GM12878 (cell line): ENCODE measurements at regions not wholly inside any gene's neighbourhood (a gene's known extent, or its start where the extent isn't known, plus 50 kb on each side); places are given as distances from the start of the nearest gene placed in this dataset.

Source experiments
- ATAC-seq: fragments of 200-7000 bp; cut with Tn5 transposase; 3 replicates; pipeline ENCODE4 v1.9.1; 2020; ENCODE audit warnings: mild to moderate bottlenecking, moderate library complexity
- BruUV-seq: library from RNA; stranded (reverse); fragments of 400-500 nt; replicated peaks from 2 replicates; lab custom pipeline; 2021; lab: Mats Ljungman, UMichigan
- CTCF ChIA-PET: fragments of 300-600 bp; sonication (Branson Sonifier 250); formaldehyde crosslinking; extraction: SDS; loops from one replicate; lab custom pipeline; 2021; ENCODE audit warnings: inconsistent platforms; lab: Yijun Ruan, JAX
- POLR2A ChIA-PET: fragments of 350-600 bp; formaldehyde crosslinking; extraction: SDS; loops from one replicate; lab custom pipeline; 2021; ENCODE audit warnings: inconsistent platforms; lab: Charles Lee
- RAD21 ChIA-PET: fragments of 300-600 bp; sonication (Branson Sonifier 250); formaldehyde crosslinking; loops from one replicate; lab custom pipeline; 2023; ENCODE audit warnings: antibody characterized with exemption; ENCODE audit not compliant: unreplicated experiment; lab: Charles Lee
- SMC1A ChIA-PET: fragments of 300-600 bp; sonication (Branson Sonifier 250); formaldehyde crosslinking; loops from one replicate; lab custom pipeline; 2023; ENCODE audit not compliant: unreplicated experiment, uncharacterized antibody; lab: Charles Lee
- DNase-seq: peaks from one replicate; pipeline ENCODE4 v3.0.0-alpha.2; 2011; ENCODE audit warnings: low read depth, low spot score
- FAIRE-seq: peaks from 3 replicates; lab custom pipeline; 2011; peaks lifted over from hg19 to GRCh38; lab: Jason Lieb, UNC
- H2AFZ ChIP-seq: 2 replicates; pipeline ENCODE4 v1.6.0; 2011; ENCODE audit warnings: low read depth, low read length, control low read depth; ENCODE audit not compliant: control insufficient read depth
- H3K27ac ChIP-seq: 2 replicates; pipeline ENCODE4 v1.5.1; 2011; ENCODE audit warnings: control low read depth; ENCODE audit not compliant: control insufficient read depth, insufficient read depth
- H3K27me3 ChIP-seq, 2 experiments: replicated peaks in 1 of 2; 2 replicates each; pipeline versions ENCODE4 v1.6.0 to v1.6.1; 2011; ENCODE audit warnings: low read length in 1 of 2; ENCODE audit not compliant: control insufficient read depth in 2 of 2, insufficient read depth in 2 of 2
- H3K36me3 ChIP-seq, 2 experiments: 2 replicates each; pipeline ENCODE4 v1.5.1; 2011; ENCODE audit warnings: low read length in 1 of 2; ENCODE audit not compliant: control insufficient read depth in 2 of 2, insufficient read depth in 2 of 2
- H3K4me1 ChIP-seq: 2 replicates; pipeline ENCODE4 v1.6.1; 2011; ENCODE audit warnings: mild to moderate bottlenecking, low read length, moderate library complexity, mixed read lengths; ENCODE audit not compliant: control insufficient read depth, insufficient read depth
- H3K4me2 ChIP-seq: 2 replicates; pipeline ENCODE4 v1.6.0; 2011; ENCODE audit warnings: control low read depth; ENCODE audit not compliant: control insufficient read depth, insufficient read depth
- H3K4me3 ChIP-seq: fragments of 200-600 bp; sonication (generic); 2 replicates; pipeline ENCODE4 v1.5.1; 2016
- H3K79me2 ChIP-seq: 2 replicates; pipeline ENCODE4 v1.6.0; 2011; ENCODE audit warnings: low read length; ENCODE audit not compliant: control insufficient read depth, insufficient read depth
- H3K9ac ChIP-seq: 2 replicates; pipeline ENCODE4 v1.8.0; 2011; ENCODE audit warnings: low read length, control low read depth, mixed read lengths; ENCODE audit not compliant: control insufficient read depth, insufficient read depth
- H3K9me3 ChIP-seq: replicated peaks from 3 replicates; pipeline ENCODE4 v1.5.1; 2011; ENCODE audit warnings: mild to moderate bottlenecking, low read length; ENCODE audit not compliant: control insufficient read depth, insufficient read depth
- H4K20me1 ChIP-seq: 2 replicates; pipeline ENCODE4 v1.6.0; 2011; ENCODE audit not compliant: control insufficient read depth, insufficient read depth
- ATF7 ChIP-seq: fragments of 450-650 bp; IDR thresholded peaks from 2 replicates; pipeline ENCODE4 v1.6.1; 2016; ENCODE audit warnings: low read depth, mild to moderate bottlenecking
- BMI1 ChIP-seq: fragments of 450-650 bp; IDR thresholded peaks from 2 replicates; pipeline ENCODE4 v1.6.1; 2016; ENCODE audit warnings: mild to moderate bottlenecking, moderate library complexity, borderline replicate concordance
- CHD4 ChIP-seq: fragments of 200-600 bp; sonication (generic); IDR thresholded peaks from 2 replicates; pipeline ENCODE4 v1.6.1; 2016; ENCODE audit warnings: mild to moderate bottlenecking
- GABPA ChIP-seq: IDR thresholded peaks from 2 replicates; pipeline ENCODE4 v1.6.1; 2014; ENCODE audit warnings: antibody characterized with exemption, low read depth, mild to moderate bottlenecking, inconsistent platforms
- IKZF2 ChIP-seq, 2 experiments: fragments of 450-650 bp; IDR thresholded peaks; 2 replicates each; pipeline ENCODE4 v1.6.1; 2017; ENCODE audit warnings: mild to moderate bottlenecking in 2 of 2, moderate library complexity in 2 of 2
- MEF2A ChIP-seq: IDR thresholded peaks from 2 replicates; pipeline ENCODE4 v1.6.1; 2011; ENCODE audit warnings: low read depth, mild to moderate bottlenecking, low read length, moderate library complexity; ENCODE audit not compliant: insufficient read depth
- MEF2B ChIP-seq: fragments of 450-650 bp; IDR thresholded peaks from 2 replicates; pipeline ENCODE4 v1.6.1; 2018; ENCODE audit warnings: mild to moderate bottlenecking, moderate library complexity; ENCODE audit not compliant: partially characterized antibody, poor library complexity, severe bottlenecking
- MYB ChIP-seq: fragments of 150-350 bp; IDR thresholded peaks from 2 replicates; pipeline ENCODE4 v1.6.1; 2014; ENCODE audit warnings: mild to moderate bottlenecking, low read depth, low read length, borderline replicate concordance
- NR2C1 ChIP-seq: fragments of 450-650 bp; IDR thresholded peaks from 2 replicates; pipeline ENCODE4 v1.6.1; 2017; ENCODE audit warnings: antibody characterized with exemption, mild to moderate bottlenecking, moderate library complexity
- PAX5 ChIP-seq: IDR thresholded peaks from 2 replicates; pipeline ENCODE4 v1.6.1; 2011; ENCODE audit warnings: low read depth, low read length, borderline replicate concordance
- PML ChIP-seq: IDR thresholded peaks from 2 replicates; pipeline ENCODE4 v1.6.1; 2012; ENCODE audit warnings: low read length, inconsistent platforms
- RAD21 ChIP-seq: IDR thresholded peaks from 2 replicates; pipeline ENCODE4 v1.6.1; 2011; ENCODE audit warnings: mild to moderate bottlenecking, low read depth, low read length, moderate library complexity; ENCODE audit not compliant: insufficient read depth
- RFX5 ChIP-seq: IDR thresholded peaks from 2 replicates; pipeline ENCODE4 v1.6.1; 2011; ENCODE audit warnings: low read depth, low read length, improper control_type of control experiment
- SIX5 ChIP-seq: IDR thresholded peaks from 2 replicates; pipeline ENCODE4 v1.6.1; 2011; ENCODE audit warnings: mild to moderate bottlenecking, low read depth, low read length, moderate library complexity; ENCODE audit not compliant: severe bottlenecking
- SMC3 ChIP-seq: IDR thresholded peaks from 2 replicates; pipeline ENCODE4 v1.6.1; 2011; ENCODE audit warnings: low read length, improper control_type of control experiment, borderline replicate concordance
- TARDBP ChIP-seq: IDR thresholded peaks from 2 replicates; pipeline ENCODE4 v1.6.1; 2016; ENCODE audit warnings: borderline replicate concordance
- TCF12 ChIP-seq: IDR thresholded peaks from 2 replicates; pipeline ENCODE4 v1.6.1; 2011; ENCODE audit warnings: low read depth, mild to moderate bottlenecking, low read length
- ZNF274 ChIP-seq: IDR thresholded peaks from one replicate; pipeline ENCODE4 v1.8.0; 2011; ENCODE audit not compliant: insufficient read length, insufficient read depth
- WGBS: methylation state at CpG from one replicate; pipeline ENCODE4 v1.1.6; 2016; ENCODE audit warnings: low lambda C conversion rate; ENCODE audit not compliant: insufficient replicate concordance, insufficient coverage; ENCODE audit errors: missing lambda C conversion rate; 5-methylcytosine and 5-hydroxymethylcytosine counted together
- in situ Hi-C: fragments of 300-500 bp; cut with MboI; formaldehyde crosslinking; loops from 9 replicates; pipeline ENCODE4 v1.14.3; 2018; ENCODE audit warnings: mixed read lengths
- intact Hi-C: fragments of 100-400 bp; cut with micrococcal nuclease; formaldehyde crosslinking; loops from one replicate; pipeline ENCODE4 v1.14.2; 2022; ENCODE audit not compliant: unreplicated experiment
- TF ChIP-seq, protein P1 (sequence below): fragments of 450-650 bp; IDR thresholded peaks from 2 replicates; pipeline ENCODE4 v1.6.1; 2017; ENCODE audit warnings: low read depth, mild to moderate bottlenecking, moderate library complexity
- TF ChIP-seq, protein P2 (sequence below): IDR thresholded peaks from 2 replicates; pipeline ENCODE4 v1.6.1; 2011; ENCODE audit warnings: low read depth, low read length, improper control_type of control experiment, borderline replicate concordance
- TF ChIP-seq, protein P3 (sequence below): fragments of 450-650 bp; IDR thresholded peaks from 2 replicates; pipeline ENCODE4 v1.6.1; 2016; ENCODE audit warnings: mild to moderate bottlenecking, moderate library complexity, borderline replicate concordance

DNA sequence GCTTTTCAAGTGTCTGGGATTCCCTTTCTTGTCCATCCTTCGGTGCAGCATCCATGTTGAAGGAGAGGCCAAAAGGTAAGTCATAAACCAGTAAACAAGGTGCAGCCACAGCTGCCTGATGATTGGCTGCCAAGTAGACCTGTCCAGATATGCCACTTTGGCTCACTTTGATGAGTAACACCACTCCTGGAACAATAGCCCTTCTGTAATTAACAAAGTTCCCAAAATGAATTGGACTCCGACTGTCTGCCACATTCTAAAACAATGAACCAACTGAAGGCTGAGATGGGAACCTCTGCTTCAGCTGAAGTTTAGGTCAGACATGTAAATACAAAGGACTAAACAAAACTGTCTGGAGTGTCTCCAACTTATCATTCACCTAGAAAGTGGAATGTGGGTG, 82.2 kb upstream of the LGALSL start (continued):
- TF ChIP-seq MEF2A, result no peak
- no peak for TF ChIP-seq RAD21
- TF ChIP-seq SIX5, result no peak
- no peak for TF ChIP-seq TCF12
- TF ChIP-seq PML, result no peak

DNA sequence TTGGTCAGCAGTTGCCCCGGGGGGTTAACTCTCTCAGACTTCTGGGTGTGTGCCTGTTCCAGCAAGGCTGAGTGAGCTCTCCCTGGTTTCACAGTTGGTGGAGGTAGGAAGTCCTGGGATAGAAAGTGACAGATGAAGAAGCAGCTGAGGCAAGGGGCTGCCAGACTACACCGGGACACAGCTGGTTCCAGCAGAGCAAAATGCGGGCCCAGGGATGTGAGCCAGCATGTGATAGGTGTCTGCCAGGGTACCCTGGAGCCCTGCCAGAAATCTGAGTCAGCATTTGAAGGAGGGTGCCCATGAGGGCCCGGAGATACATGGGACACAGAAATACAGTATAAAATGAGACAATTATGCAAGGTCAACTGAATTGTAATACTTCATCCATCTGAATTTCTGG, 79.3 kb upstream of the LGALSL start:
- H3K9ac ChIP-seq, result no peak overlapping the region
- no peaks in the 10 kb centered on the region for H4K20me1 ChIP-seq
- ATAC-seq (no peak), FAIRE-seq (no peak), DNase-seq (no peak)
- intact Hi-C loops (no loop called here), in situ Hi-C loops (no loop called here)
- no peak overlapping the region for H3K27ac ChIP-seq
- BruUV-seq, result no TSS peak
- 17% methylated on average over 4 of the region's 4 CpGs for WGBS
- H3K4me1 ChIP-seq, result no peaks in the 10 kb centered on the region
- no peaks in the 10 kb centered on the region for H3K79me2 ChIP-seq
- no peak overlapping the region for H2AFZ ChIP-seq
- ChIA-PET POLR2A (no interaction called here), CTCF (no interaction called here), RAD21 (no interaction called here), SMC1A (no interaction called here)
- H3K4me2 ChIP-seq, result no peak overlapping the region
- H3K4me3 ChIP-seq, result no peak overlapping the region
- H3K36me3 ChIP-seq, result no peaks in the 10 kb centered on the region
- H3K9me3 ChIP-seq, result no peaks in the 10 kb centered on the region; the same call in 2 of the 3 replicates
- H3K27me3 ChIP-seq, result no peaks in the 10 kb centered on the region
- TF ChIP-seq PAX5 (no peak), TARDBP (no peak), GABPA (no peak), CHD4 (no peak), NR2C1 (no peak), ZNF274 (no peak), ATF7 (no peak), MYB (no peak), SMC3 (no peak), IKZF2 (IDR thresholded peaks at IDR 0.05) (no peak), RFX5 (no peak), MEF2B (no peak), BMI1 (no peak)
- TF ChIP-seq, protein P1, sequence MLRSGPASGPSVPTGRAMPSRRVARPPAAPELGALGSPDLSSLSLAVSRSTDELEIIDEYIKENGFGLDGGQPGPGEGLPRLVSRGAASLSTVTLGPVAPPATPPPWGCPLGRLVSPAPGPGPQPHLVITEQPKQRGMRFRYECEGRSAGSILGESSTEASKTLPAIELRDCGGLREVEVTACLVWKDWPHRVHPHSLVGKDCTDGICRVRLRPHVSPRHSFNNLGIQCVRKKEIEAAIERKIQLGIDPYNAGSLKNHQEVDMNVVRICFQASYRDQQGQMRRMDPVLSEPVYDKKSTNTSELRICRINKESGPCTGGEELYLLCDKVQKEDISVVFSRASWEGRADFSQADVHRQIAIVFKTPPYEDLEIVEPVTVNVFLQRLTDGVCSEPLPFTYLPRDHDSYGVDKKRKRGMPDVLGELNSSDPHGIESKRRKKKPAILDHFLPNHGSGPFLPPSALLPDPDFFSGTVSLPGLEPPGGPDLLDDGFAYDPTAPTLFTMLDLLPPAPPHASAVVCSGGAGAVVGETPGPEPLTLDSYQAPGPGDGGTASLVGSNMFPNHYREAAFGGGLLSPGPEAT, result no peak
- TF ChIP-seq, protein P2, sequence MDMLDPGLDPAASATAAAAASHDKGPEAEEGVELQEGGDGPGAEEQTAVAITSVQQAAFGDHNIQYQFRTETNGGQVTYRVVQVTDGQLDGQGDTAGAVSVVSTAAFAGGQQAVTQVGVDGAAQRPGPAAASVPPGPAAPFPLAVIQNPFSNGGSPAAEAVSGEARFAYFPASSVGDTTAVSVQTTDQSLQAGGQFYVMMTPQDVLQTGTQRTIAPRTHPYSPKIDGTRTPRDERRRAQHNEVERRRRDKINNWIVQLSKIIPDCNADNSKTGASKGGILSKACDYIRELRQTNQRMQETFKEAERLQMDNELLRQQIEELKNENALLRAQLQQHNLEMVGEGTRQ, result no peak
- TF ChIP-seq, protein P3, sequence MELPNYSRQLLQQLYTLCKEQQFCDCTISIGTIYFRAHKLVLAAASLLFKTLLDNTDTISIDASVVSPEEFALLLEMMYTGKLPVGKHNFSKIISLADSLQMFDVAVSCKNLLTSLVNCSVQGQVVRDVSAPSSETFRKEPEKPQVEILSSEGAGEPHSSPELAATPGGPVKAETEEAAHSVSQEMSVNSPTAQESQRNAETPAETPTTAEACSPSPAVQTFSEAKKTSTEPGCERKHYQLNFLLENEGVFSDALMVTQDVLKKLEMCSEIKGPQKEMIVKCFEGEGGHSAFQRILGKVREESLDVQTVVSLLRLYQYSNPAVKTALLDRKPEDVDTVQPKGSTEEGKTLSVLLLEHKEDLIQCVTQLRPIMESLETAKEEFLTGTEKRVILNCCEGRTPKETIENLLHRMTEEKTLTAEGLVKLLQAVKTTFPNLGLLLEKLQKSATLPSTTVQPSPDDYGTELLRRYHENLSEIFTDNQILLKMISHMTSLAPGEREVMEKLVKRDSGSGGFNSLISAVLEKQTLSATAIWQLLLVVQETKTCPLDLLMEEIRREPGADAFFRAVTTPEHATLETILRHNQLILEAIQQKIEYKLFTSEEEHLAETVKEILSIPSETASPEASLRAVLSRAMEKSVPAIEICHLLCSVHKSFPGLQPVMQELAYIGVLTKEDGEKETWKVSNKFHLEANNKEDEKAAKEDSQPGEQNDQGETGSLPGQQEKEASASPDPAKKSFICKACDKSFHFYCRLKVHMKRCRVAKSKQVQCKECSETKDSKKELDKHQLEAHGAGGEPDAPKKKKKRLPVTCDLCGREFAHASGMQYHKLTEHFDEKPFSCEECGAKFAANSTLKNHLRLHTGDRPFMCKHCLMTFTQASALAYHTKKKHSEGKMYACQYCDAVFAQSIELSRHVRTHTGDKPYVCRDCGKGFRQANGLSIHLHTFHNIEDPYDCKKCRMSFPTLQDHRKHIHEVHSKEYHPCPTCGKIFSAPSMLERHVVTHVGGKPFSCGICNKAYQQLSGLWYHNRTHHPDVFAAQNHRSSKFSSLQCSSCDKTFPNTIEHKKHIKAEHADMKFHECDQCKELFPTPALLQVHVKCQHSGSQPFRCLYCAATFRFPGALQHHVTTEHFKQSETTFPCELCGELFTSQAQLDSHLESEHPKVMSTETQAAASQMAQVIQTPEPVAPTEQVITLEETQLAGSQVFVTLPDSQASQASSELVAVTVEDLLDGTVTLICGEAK, result no peak
